ENCODE measurements at regions not wholly inside any gene's neighbourhood (a gene's known extent, or its start where the extent isn't known, plus 50 kb on each side); places are given as distances from the start of the nearest gene placed in this dataset.

- TF ChIP-seq SCRT1 (tag by site-specific recombination; IDR thresholded peaks at IDR 0.05; ENCODE audit: borderline replicate concordance) (no peak), IKZF3 (tag by site-specific recombination; IDR thresholded peaks at IDR 0.05) (no peak), ZNF280D (tag by site-specific recombination; IDR thresholded peaks at IDR 0.05) (no peak), ZNF223 (tag by site-specific recombination; IDR thresholded peaks at IDR 0.05) (no peak), SETDB1 (IDR thresholded peaks at IDR 0.05; ENCODE audit: insufficient read length, low read length) (no peak), YY1 (tag by site-specific recombination; IDR thresholded peaks at IDR 0.05) (no peak), MEIS1 (CRISPR knock-in tag; IDR thresholded peaks at IDR 0.05; ENCODE audit: borderline replicate concordance) (no peak), ZBTB48 (tag by site-specific recombination; IDR thresholded peaks at IDR 0.05) (no peak), ZNF423 (tag by site-specific recombination; IDR thresholded peaks at IDR 0.05) (no peak), ZNF248 (tag by site-specific recombination; IDR thresholded peaks at IDR 0.05) (no peak), GLIS2 (tag by site-specific recombination; IDR thresholded peaks at IDR 0.05) (no peak)
- Histone ChIP-seq H3K9me3 (ENCODE audit: control insufficient read depth, insufficient read depth, low read depth, low read length) (no peaks in the 10 kb centered on the region), H3K4me1 (ENCODE audit: control insufficient read depth, insufficient read depth, low read length) (no peaks in the 10 kb centered on the region), H3K36me3 (ENCODE audit: control insufficient read depth in 2 of 2, insufficient read depth in 1 of 2, low read length in 2 of 2) (no peaks in the 10 kb centered on the region), H3K4me3 (ENCODE audit: low read depth, low read length) (no peak overlapping the region), H3K27ac (ENCODE audit: extremely low read depth, low read depth, low read length) (no peak overlapping the region)
- POLR2A ChIA-PET, result no interaction called here
- CTCF ChIA-PET, result no interaction called here
Measured at GRCh38 chr13:88217372-88217771, 546.2 kb downstream of the SLITRK5 start.

- CTCF ChIA-PET, result no interaction called here
- POLR2A ChIA-PET, result no interaction called here
- H3K36me3 ChIP-seq (ENCODE audit: control insufficient read depth in 2 of 2, insufficient read depth in 1 of 2, low read length in 2 of 2), result no peaks in the 10 kb centered on the region
- no peak overlapping the region for H3K27ac ChIP-seq (ENCODE audit: extremely low read depth, low read depth, low read length)
- H3K4me3 ChIP-seq (ENCODE audit: low read depth, low read length), result no peak overlapping the region
- no peaks in the 10 kb centered on the region for H3K4me1 ChIP-seq (ENCODE audit: control insufficient read depth, insufficient read depth, low read length)
- H3K9me3 ChIP-seq (ENCODE audit: control insufficient read depth, insufficient read depth, low read depth, low read length), result no peaks in the 10 kb centered on the region
- TF ChIP-seq ZNF292 (tag by site-specific recombination; IDR thresholded peaks at IDR 0.05; ENCODE audit: borderline replicate concordance, low read depth) (no peak), ZNF239 (tag by site-specific recombination; IDR thresholded peaks at IDR 0.05) (no peak), OVOL3 (tag by site-specific recombination; IDR thresholded peaks at IDR 0.05) (no peak), IKZF3 (tag by site-specific recombination; IDR thresholded peaks at IDR 0.05) (no peak), ZNF223 (tag by site-specific recombination; IDR thresholded peaks at IDR 0.05) (no peak), ZBTB44 (tag by site-specific recombination; IDR thresholded peaks at IDR 0.05) (no peak), ZNF521 (tag by site-specific recombination; IDR thresholded peaks at IDR 0.05) (no peak), ZNF341 (tag by site-specific recombination; IDR thresholded peaks at IDR 0.05; ENCODE audit: low read depth) (no peak), ZNF768 (tag by site-specific recombination; IDR thresholded peaks at IDR 0.05) (no peak), ZNF214 (tag by site-specific recombination; IDR thresholded peaks at IDR 0.05; ENCODE audit: borderline replicate concordance) (no peak), ZSCAN23 (tag by site-specific recombination; IDR thresholded peaks at IDR 0.05) (no peak), ZNF843 (tag by site-specific recombination; IDR thresholded peaks at IDR 0.05) (no peak), FEZF1 (tag by site-specific recombination; IDR thresholded peaks at IDR 0.05) (no peak)
- TF ChIP-seq, protein P1, sequence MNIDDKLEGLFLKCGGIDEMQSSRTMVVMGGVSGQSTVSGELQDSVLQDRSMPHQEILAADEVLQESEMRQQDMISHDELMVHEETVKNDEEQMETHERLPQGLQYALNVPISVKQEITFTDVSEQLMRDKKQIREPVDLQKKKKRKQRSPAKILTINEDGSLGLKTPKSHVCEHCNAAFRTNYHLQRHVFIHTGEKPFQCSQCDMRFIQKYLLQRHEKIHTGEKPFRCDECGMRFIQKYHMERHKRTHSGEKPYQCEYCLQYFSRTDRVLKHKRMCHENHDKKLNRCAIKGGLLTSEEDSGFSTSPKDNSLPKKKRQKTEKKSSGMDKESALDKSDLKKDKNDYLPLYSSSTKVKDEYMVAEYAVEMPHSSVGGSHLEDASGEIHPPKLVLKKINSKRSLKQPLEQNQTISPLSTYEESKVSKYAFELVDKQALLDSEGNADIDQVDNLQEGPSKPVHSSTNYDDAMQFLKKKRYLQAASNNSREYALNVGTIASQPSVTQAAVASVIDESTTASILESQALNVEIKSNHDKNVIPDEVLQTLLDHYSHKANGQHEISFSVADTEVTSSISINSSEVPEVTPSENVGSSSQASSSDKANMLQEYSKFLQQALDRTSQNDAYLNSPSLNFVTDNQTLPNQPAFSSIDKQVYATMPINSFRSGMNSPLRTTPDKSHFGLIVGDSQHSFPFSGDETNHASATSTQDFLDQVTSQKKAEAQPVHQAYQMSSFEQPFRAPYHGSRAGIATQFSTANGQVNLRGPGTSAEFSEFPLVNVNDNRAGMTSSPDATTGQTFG (tag by site-specific recombination; IDR thresholded peaks at IDR 0.05; ENCODE audit: borderline replicate concordance), result no peak
- TF ChIP-seq, protein P2, sequence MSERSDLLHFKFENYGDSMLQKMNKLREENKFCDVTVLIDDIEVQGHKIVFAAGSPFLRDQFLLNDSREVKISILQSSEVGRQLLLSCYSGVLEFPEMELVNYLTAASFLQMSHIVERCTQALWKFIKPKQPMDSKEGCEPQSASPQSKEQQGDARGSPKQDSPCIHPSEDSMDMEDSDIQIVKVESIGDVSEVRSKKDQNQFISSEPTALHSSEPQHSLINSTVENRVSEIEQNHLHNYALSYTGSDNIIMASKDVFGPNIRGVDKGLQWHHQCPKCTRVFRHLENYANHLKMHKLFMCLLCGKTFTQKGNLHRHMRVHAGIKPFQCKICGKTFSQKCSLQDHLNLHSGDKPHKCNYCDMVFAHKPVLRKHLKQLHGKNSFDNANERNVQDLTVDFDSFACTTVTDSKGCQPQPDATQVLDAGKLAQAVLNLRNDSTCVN (tag by site-specific recombination; optimal IDR thresholded peaks at IDR 0.05), result no peak
Measured at GRCh38 chr13:88217883-88218282, 546.7 kb downstream of the SLITRK5 start.

All from HEK293 (cell line).